GM12891 (cell line): ENCODE measurements at regions not wholly inside any gene's neighbourhood (a gene's known extent, or its start where the extent isn't known, plus 50 kb on each side); places are given as distances from the start of the nearest gene placed in this dataset.

Source experiments
- POLR2A ChIP-seq: IDR thresholded peaks from 2 replicates; pipeline ENCODE4 v1.6.1; 2011; ENCODE audit warnings: low read depth, low read length, control low read depth
- POLR2AphosphoS5 ChIP-seq: IDR thresholded peaks from 2 replicates; pipeline ENCODE4 v1.6.1; 2011; ENCODE audit warnings: low read depth, low read length, control low read depth
- POU2F2 ChIP-seq: IDR thresholded peaks from 2 replicates; pipeline ENCODE4 v1.6.1; 2011; ENCODE audit warnings: low read depth, mild to moderate bottlenecking, control low read depth, low read length, moderate library complexity
- SPI1 ChIP-seq: IDR thresholded peaks from 2 replicates; pipeline ENCODE4 v1.6.1; 2011; ENCODE audit warnings: low read depth, low read length, control low read depth
- TAF1 ChIP-seq: IDR thresholded peaks from 2 replicates; pipeline ENCODE4 v1.6.1; 2011; ENCODE audit warnings: low read depth, low read length, control low read depth

GRCh38 chr4:38232741-38233140 is 272.5 kb downstream of the PTTG2 start:
- no peak for TF ChIP-seq POLR2AphosphoS5
- TF ChIP-seq POLR2A, result no peak
- no peak for TF ChIP-seq TAF1
- TF ChIP-seq SPI1, result no peak
- TF ChIP-seq POU2F2, result no peak
